HG03066 (cell line): ENCODE measurements at regions not wholly inside any gene's neighbourhood (a gene's known extent, or its start where the extent isn't known, plus 50 kb on each side); places are given as distances from the start of the nearest gene placed in this dataset.
"Not testable (repeated sequence)": the region's sequence is repeated elsewhere in the genome, so short reads cannot be mapped to it uniquely, and the experiment has no call there.

Experiments
- ATAC-seq: cut with Tn5 transposase; IDR thresholded peaks from one replicate; pipeline ENCODE4 v1.9.1; 2021; ENCODE audit warnings: low read depth; ENCODE audit not compliant: unreplicated experiment

GRCh38 chr2:39998617-39999016 lies 219.6 kb upstream of the THUMPD2 start:
- no peak for ATAC-seq

GRCh38 chr2:39996653-39997080 lies 217.6 kb upstream of the THUMPD2 start:
- ATAC-seq = no peak

GRCh38 chr2:39995005-39995737 lies 216.1 kb upstream of the THUMPD2 start:
- no peak for ATAC-seq

GRCh38 chr2:39994151-39994550 lies 215.1 kb upstream of the THUMPD2 start:
- ATAC-seq = no peak

GRCh38 chr2:39991298-39991697 lies 212.2 kb upstream of the THUMPD2 start:
- no peak for ATAC-seq

- no peak for ATAC-seq
Measured at GRCh38 chr2:39990335-39990900, 211.4 kb upstream of the THUMPD2 start.

GRCh38 chr2:39989888-39990287 lies 210.8 kb upstream of the THUMPD2 start:
- ATAC-seq = no peak

- no peak for ATAC-seq
Measured at GRCh38 chr2:39981883-39982311, 202.8 kb upstream of the THUMPD2 start.

GRCh38 chr2:39975476-39976020 lies 196.5 kb upstream of the THUMPD2 start:
- no peak for ATAC-seq

GRCh38 chr2:39968037-39968436 lies 189.0 kb upstream of the THUMPD2 start:
- ATAC-seq = no peak

- not testable (repeated sequence) for ATAC-seq
Measured at GRCh38 chr2:39960681-39961080, 181.6 kb upstream of the THUMPD2 start.

GRCh38 chr2:39954346-39954745 lies 175.3 kb upstream of the THUMPD2 start:
- ATAC-seq = no peak

GRCh38 chr2:39949131-39949530 lies 170.1 kb upstream of the THUMPD2 start:
- no peak for ATAC-seq

GRCh38 chr2:39948016-39948719 lies 169.1 kb upstream of the THUMPD2 start:
- no peak for ATAC-seq

GRCh38 chr2:39947294-39948015 lies 168.4 kb upstream of the THUMPD2 start:
- ATAC-seq = no peak

GRCh38 chr2:39942950-39943349 lies 163.9 kb upstream of the THUMPD2 start:
- no peak for ATAC-seq

- no peak for ATAC-seq
Measured at GRCh38 chr2:39938035-39938835, 159.2 kb upstream of the THUMPD2 start.

- no peak for ATAC-seq
Measured at GRCh38 chr2:39937621-39938020, 158.6 kb upstream of the THUMPD2 start.

GRCh38 chr2:39934851-39935250 lies 155.8 kb upstream of the THUMPD2 start:
- ATAC-seq = no peak

- ATAC-seq = no peak
Measured at GRCh38 chr2:39933196-39933595, 154.1 kb upstream of the THUMPD2 start.
